Gastroesophageal sphincter (tissue), 4 donors: ENCODE measurements at regions not wholly inside any gene's neighbourhood (a gene's known extent, or its start where the extent isn't known, plus 50 kb on each side); places are given as distances from the start of the nearest gene placed in this dataset.
"Not testable (repeated sequence)": the region's sequence is repeated elsewhere in the genome, so short reads cannot be mapped to it uniquely, and the experiment has no call there.

Experiments used
- ATAC-seq: fragments of 150-250 bp; one replicate; pipeline ENCODE4 v1.9.1; 2016; ENCODE audit warnings: mild to moderate bottlenecking, moderate library complexity
- H3K27ac ChIP-seq, 4 donors: fragments of 200-600 bp; sonication (generic) in 3 of 4; 1 replicate in 3 of 4; 2 replicates in 1 of 4; pipeline ENCODE4 v1.5.1; 2016 to 2019
- H3K27me3 ChIP-seq: fragments of 200-600 bp; sonication (generic); one replicate; pipeline ENCODE4 v1.5.1; 2019
- H3K36me3 ChIP-seq, 2 donors: fragments of 200-600 bp; sonication (generic); one replicate each; pipeline ENCODE4 v1.5.1; 2019; ENCODE audit warnings: control low read depth in 1 of 2
- H3K4me1 ChIP-seq, 3 donors: fragments of 200-600 bp; sonication (generic); 1 replicate in 2 of 3; 2 replicates in 1 of 3; pipeline ENCODE4 v1.5.1; 2016 to 2019; ENCODE audit warnings: control low read depth in 2 of 3
- H3K4me3 ChIP-seq, 2 donors: fragments of 200-600 bp; sonication (generic); one replicate each; pipeline ENCODE4 v1.5.1; 2019; ENCODE audit warnings: mild to moderate bottlenecking in 1 of 2, moderate library complexity in 1 of 2
- H3K9me3 ChIP-seq, 3 donors: fragments of 200-600 bp; sonication (generic); one replicate each; pipeline ENCODE4 v1.5.1; 2017 to 2019; ENCODE audit warnings: control low read depth in 2 of 3
- CTCF ChIP-seq, 4 experiments: fragments of 200-600 bp in 2 of 4; fragments of 450-650 bp in 2 of 4; sonication (generic) in 1 of 4; IDR thresholded peaks; one replicate each; pipeline ENCODE4 v1.5.1; 2017 to 2019; ENCODE audit warnings: antibody characterized with exemption in 4 of 4, mild to moderate bottlenecking in 2 of 4, moderate library complexity in 2 of 4
- EP300 ChIP-seq: sonication (generic); formaldehyde crosslinking; IDR thresholded peaks from one replicate; pipeline ENCODE4 v1.6.1; 2017; ENCODE audit warnings: antibody characterized with exemption, mild to moderate bottlenecking
- POLR2A ChIP-seq, 2 donors: fragments of 450-650 bp; IDR thresholded peaks; one replicate each; pipeline ENCODE4 v1.6.1; 2017; ENCODE audit warnings: antibody characterized with exemption in 2 of 2, mild to moderate bottlenecking in 2 of 2, moderate library complexity in 1 of 2
- POLR2AphosphoS5 ChIP-seq: sonication (generic); formaldehyde crosslinking; IDR thresholded peaks from one replicate; pipeline ENCODE4 v1.6.1; 2017; ENCODE audit warnings: antibody characterized with exemption
- WGBS, 2 donors: methylation state at CpG; one replicate each; pipeline ENCODE4 v1.1.5; 2018; ENCODE audit warnings: low coverage in 1 of 2; 5-methylcytosine and 5-hydroxymethylcytosine counted together

GRCh38 chr2:131584380-131584779, 56.7 kb downstream of the CCDC74A start:
- Histone ChIP-seq H3K27ac (no peak overlapping the region), H3K27me3 (peaks cover 6% of the 10 kb centered on the region), H3K4me1 (no peaks in the 10 kb centered on the region), H3K36me3 (no peaks in the 10 kb centered on the region), H3K9me3 (no peaks in the 10 kb centered on the region), H3K4me3 (no peak overlapping the region)
- no peak for ATAC-seq
- WGBS, 2 donors: 81 to 86% methylated on average over 3 of the region's 3 CpGs
- TF ChIP-seq EP300: no peak
- no peak for TF ChIP-seq CTCF (IDR thresholded peaks at IDR 0.05)
- TF ChIP-seq POLR2A (IDR thresholded peaks at IDR 0.05): no peak
- TF ChIP-seq POLR2AphosphoS5: no peak

- H3K4me3 ChIP-seq: no peak overlapping the region
- no peaks in the 10 kb centered on the region for H3K36me3 ChIP-seq
- no peaks in the 10 kb centered on the region for H3K9me3 ChIP-seq
- H3K4me1 ChIP-seq: no peaks in the 10 kb centered on the region
- WGBS, 2 donors: 74 to 86% methylated on average over 2 to 3 of the region's 4 CpGs
- H3K27me3 ChIP-seq: peaks cover 7% of the 10 kb centered on the region
- no peak for ATAC-seq
- no peak overlapping the region for H3K27ac ChIP-seq
- TF ChIP-seq POLR2AphosphoS5 (no peak), CTCF (IDR thresholded peaks at IDR 0.05) (no peak), POLR2A (IDR thresholded peaks at IDR 0.05) (no peak), EP300 (no peak)
Measured at GRCh38 chr2:131584940-131585339, 57.3 kb downstream of the CCDC74A start.

GRCh38 chr2:131588152-131588873, 60.6 kb downstream of the CCDC74A start:
- 63 to 66% methylated on average over 4 to 5 of the region's 5 CpGs for WGBS, 2 donors
- ATAC-seq: no peak
- Histone ChIP-seq H3K36me3 (no peaks in the 10 kb centered on the region), H3K4me3 (no peak overlapping the region), H3K27ac (no peak overlapping the region), H3K4me1 (no peaks in the 10 kb centered on the region), H3K9me3 (no peaks in the 10 kb centered on the region), H3K27me3 (peaks cover 15% of the 10 kb centered on the region)
- no peak for TF ChIP-seq POLR2A (IDR thresholded peaks at IDR 0.05)
- no peak for TF ChIP-seq EP300
- no peak for TF ChIP-seq POLR2AphosphoS5
- no peak for TF ChIP-seq CTCF (IDR thresholded peaks at IDR 0.05)

- not testable (repeated sequence) for H3K4me3 ChIP-seq, H3K36me3 ChIP-seq, H3K4me1 ChIP-seq, ATAC-seq, H3K9me3 ChIP-seq, H3K27ac ChIP-seq
- WGBS, 2 donors: 80% methylated on average over 1 of the region's 6 CpGs; no CpG with 5 or more reads in 1 of the 2 donors
- H3K27me3 ChIP-seq: peaks cover 15% of the 10 kb centered on the region
Measured at GRCh38 chr2:131589126-131589525, 61.4 kb downstream of the CCDC74A start.

- WGBS, 2 donors: 80 to 90% methylated on average over 1 to 2 of the region's 8 CpGs
- Histone ChIP-seq H3K36me3 (no peaks in the 10 kb centered on the region), H3K4me1 (no peaks in the 10 kb centered on the region), H3K4me3 (no peak overlapping the region), H3K9me3 (no peaks in the 10 kb centered on the region), H3K27me3 (peaks cover 15% of the 10 kb centered on the region), H3K27ac (no peak overlapping the region)
- TF ChIP-seq POLR2AphosphoS5 (no peak), CTCF (IDR thresholded peaks at IDR 0.05) (no peak), POLR2A (IDR thresholded peaks at IDR 0.05) (no peak), EP300 (no peak)
- ATAC-seq: no peak
Measured at GRCh38 chr2:131590366-131590765, 62.7 kb downstream of the CCDC74A start.
